HG03280 (cell line): ENCODE measurements at regions not wholly inside any gene's neighbourhood (a gene's known extent, or its start where the extent isn't known, plus 50 kb on each side); places are given as distances from the start of the nearest gene placed in this dataset.
"Not testable (repeated sequence)": the region's sequence is repeated elsewhere in the genome, so short reads cannot be mapped to it uniquely, and the experiment has no call there.

Experiments
- ATAC-seq: cut with Tn5 transposase; IDR thresholded peaks from one replicate; pipeline ENCODE4 v1.9.1; 2021; ENCODE audit warnings: mild to moderate bottlenecking, moderate library complexity; ENCODE audit not compliant: unreplicated experiment

GRCh38 chr13:58318495-58319167 is 687.1 kb downstream of the PCDH17 start:
- no peak for ATAC-seq

GRCh38 chr13:58324161-58324560 is 692.6 kb downstream of the PCDH17 start:
- ATAC-seq: no peak

GRCh38 chr13:58329746-58330145 is 698.2 kb downstream of the PCDH17 start:
- ATAC-seq: no peak

DNA sequence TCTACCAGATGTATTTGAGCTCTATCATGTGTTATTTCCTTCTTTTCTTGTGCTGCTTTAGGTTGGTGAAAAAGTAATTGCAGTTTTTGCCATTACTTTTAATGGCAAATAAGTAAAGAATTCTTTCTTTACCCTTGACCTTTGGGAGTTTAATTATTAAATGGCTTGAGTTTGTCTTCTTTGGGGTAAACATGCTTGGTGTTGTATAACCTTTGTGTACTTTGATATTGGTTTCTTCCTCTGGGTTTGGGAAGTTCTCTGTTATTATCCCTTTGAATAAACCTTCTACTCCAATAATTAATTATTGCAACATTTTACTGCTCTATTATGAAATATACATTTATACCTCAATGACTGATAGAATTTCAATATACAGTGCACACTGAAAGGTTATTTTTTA is 709.4 kb downstream of the PCDH17 start:
- ATAC-seq: no peak

- no peak for ATAC-seq
Observed at GRCh38 chr13:58341318-58341717, 709.8 kb downstream of the PCDH17 start.

- no peak for ATAC-seq
Observed at GRCh38 chr13:58343076-58343475, 711.5 kb downstream of the PCDH17 start.

DNA sequence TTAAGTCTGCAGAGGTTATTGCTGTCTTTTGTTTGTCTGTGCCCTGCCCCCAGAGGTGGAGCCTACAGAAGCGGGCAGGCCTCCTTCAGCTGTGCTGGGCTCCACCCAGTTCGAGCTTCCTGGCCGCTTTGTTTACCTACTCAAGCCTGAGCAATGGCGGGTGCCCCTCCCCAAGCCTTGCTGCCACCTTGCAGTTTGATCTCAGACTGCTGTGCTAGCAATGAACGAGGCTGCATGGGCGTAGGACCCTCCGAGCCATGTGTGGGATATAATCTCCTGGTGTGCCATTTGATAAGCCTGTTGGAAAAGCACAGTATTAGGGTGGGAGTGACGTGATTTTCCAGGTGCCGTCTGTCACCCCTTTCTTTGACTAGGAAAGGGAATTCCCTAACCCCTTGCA is 720.6 kb downstream of the PCDH17 start:
- not testable (repeated sequence) for ATAC-seq

GRCh38 chr13:58369936-58370335 is 738.4 kb downstream of the PCDH17 start:
- no peak for ATAC-seq

DNA sequence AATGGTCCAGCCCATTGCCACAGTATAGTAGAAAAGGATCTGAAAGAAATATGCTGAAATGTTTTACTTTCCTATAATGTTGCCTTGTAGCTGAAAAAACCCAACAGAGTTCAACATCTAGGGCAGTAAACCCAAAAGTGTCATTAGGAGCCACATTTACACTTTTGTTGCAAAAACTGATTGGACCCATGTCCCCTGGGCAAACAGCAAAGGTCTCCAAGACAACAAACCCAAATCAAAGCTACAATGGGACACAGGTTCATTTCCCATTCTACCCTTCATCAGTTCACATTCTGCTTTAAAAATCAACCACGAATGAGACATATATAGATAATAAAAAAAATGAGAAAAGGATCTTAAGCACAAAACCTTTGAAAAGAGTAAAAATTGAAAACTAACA is 744.8 kb downstream of the PCDH17 start:
- no peak for ATAC-seq

DNA sequence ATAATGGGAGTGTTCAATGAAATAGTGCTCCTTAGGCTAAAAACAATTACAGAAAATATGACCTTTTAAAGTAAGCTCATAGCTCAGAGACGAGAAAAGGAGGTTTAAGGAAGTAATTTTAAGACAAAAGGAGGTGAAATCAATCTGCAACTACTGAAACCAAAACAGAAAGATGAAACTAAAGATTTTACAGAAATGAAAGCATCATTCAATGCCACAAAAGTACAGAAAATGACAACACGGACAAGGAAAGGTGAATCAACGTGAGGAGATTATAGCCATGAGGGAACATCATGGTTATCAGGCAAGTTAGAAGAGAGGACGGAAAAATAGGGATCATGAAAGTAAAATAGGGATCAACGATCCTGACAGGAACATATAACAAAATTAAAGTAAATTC is 745.2 kb downstream of the PCDH17 start:
- ATAC-seq: no peak

- no peak for ATAC-seq
Observed at GRCh38 chr13:58379221-58379620, 747.7 kb downstream of the PCDH17 start.

DNA sequence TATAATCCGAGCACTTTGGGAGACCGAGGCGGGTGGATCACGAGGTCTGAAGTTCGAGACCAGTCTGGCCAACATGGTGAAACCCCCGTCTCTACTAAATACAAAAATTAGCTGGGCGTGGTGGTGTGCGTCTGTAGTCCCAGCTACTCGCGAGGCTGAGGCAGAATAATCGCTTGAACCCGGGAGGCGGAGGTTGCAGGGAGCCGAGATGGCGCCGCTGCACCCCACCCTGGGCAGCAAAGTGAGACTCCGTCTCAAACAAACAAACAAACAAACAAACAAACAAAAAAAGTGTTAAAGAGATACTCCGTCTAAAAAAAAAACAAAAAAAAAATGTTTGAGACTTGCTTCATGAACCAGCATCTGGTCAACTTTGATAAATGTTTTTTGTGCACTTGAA is 753.8 kb downstream of the PCDH17 start:
- not testable (repeated sequence) for ATAC-seq

- no peak for ATAC-seq
Observed at GRCh38 chr13:58397596-58398387, 766.2 kb downstream of the PCDH17 start.

DNA sequence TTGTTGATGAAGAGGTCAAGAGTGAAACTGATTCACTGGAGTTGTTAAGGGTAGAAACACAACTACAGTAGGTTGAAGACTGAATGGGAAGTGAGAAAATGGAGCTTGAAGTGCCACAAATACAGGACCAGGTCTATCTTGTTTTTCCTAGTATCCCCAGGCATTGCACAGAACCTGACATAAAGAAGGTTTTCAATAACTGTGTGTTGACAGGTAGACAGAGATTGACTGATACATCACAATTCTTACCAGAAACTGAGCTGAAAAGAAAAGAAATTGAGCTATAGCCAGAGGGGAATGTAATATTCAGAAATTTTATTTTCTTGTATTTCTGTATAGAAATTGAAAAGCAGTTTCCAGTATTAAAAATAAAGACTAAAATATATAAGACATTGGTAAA is 767.7 kb downstream of the PCDH17 start:
- ATAC-seq: no peak

- no peak for ATAC-seq
Observed at GRCh38 chr13:58406545-58406944, 775.0 kb downstream of the PCDH17 start.

DNA sequence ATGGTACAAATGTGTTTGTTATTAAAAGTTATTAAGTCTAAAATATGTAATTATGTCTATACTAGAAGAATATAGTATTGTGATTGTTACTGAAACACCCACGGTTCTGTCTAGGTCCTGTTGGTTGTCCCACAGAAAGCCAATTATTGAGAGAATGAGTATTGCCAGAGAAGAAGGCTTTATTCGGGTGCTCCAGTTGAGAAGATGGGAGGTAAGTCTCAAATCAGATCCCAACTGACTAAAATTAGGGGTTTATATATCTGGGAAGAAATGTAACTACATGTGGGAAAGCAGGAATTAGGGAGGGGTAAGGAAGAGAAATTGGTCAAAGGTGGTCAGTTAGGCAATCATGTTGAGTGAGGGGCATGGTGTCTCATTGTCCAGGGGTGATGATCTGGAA is 798.4 kb downstream of the PCDH17 start:
- ATAC-seq: no peak

- ATAC-seq: no peak
Observed at GRCh38 chr13:58434943-58435342, 803.4 kb downstream of the PCDH17 start.

- no peak for ATAC-seq
Observed at GRCh38 chr13:58437427-58437826, 805.9 kb downstream of the PCDH17 start.

DNA sequence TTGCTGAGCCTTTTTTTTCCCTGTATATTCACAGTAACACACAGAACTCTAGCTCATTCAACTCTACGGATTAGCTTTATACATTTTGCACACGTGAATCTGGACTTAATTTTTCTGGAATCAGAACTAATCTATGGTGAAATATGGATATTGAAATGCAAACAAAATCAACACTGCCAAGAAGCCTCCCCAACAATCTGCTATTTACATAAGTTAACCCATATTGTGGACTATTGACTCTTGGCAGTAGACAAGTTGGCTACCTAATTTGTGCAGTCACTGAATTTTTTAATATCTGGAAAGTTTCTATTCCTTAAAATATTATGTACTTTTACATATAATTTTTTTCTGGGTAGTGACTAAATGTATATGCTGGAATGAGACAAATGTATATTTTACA is 815.4 kb downstream of the PCDH17 start:
- no peak for ATAC-seq

- no peak for ATAC-seq
Observed at GRCh38 chr13:58452123-58452623, 820.6 kb downstream of the PCDH17 start.

DNA sequence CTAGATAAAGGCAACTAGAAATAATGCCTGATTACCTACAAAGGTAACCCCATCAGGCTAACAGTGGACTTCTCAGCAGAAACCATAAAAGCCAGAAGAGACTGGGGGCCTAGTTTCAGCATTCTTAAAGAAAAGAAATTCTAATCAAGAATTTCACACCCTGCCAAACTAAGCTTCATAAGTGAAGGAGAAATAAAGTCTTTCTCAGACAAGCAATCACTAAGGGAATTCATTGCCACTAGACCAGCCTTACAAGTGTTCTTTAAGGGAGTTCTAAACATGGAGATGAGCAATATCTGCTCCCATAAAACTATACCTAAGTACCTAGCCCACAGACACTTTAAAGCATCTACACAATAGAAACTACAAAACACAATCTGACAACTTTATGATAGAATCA is 823.5 kb downstream of the PCDH17 start:
- ATAC-seq: no peak

- ATAC-seq: no peak
Observed at GRCh38 chr13:58461217-58461616, 829.7 kb downstream of the PCDH17 start.
